ENCODE measurements at regions not wholly inside any gene's neighbourhood (a gene's known extent, or its start where the extent isn't known, plus 50 kb on each side); places are given as distances from the start of the nearest gene placed in this dataset.

GRCh38 chr5:29061381-29061780 is 2023.0 kb upstream of the CDH9 start:
- no peaks in the 10 kb centered on the region for H3K9me3 ChIP-seq (replicated peaks; ENCODE audit: control insufficient read depth, insufficient read depth, low read length)
- ChIA-PET CTCF (no interaction called here), POLR2A (no interaction called here)
- H3K9me1 ChIP-seq (replicated peaks; ENCODE audit: control insufficient read depth, extremely low read depth, insufficient read depth, low read length), result no peaks in the 10 kb centered on the region
- FAIRE-seq (no peak), DNase-seq (ENCODE audit: low read depth, low spot score) (no peak)
- no peaks in the 10 kb centered on the region for H3K79me2 ChIP-seq (ENCODE audit: control insufficient read depth, insufficient read depth, low read length)
- H3K4me1 ChIP-seq (ENCODE audit: control insufficient read depth, extremely low read depth, insufficient read depth, low read length), result no peaks in the 10 kb centered on the region
- no peaks in the 10 kb centered on the region for H4K20me1 ChIP-seq (replicated peaks; ENCODE audit: control insufficient read depth, extremely low read depth, insufficient read depth, low read length)
- dilution Hi-C loops (cut with MboI; ENCODE audit: extremely low pct_ligation_motif_present, low sequenced_read_pairs), result no loop called here
- TF ChIP-seq MYC (IDR thresholded peaks at IDR 0.05; ENCODE audit: low read depth, low read length) (no peak), POLR2AphosphoS5 (IDR thresholded peaks at IDR 0.05; ENCODE audit: insufficient read depth, low read depth, low read length) (no peak), POLR2A (IDR thresholded peaks at IDR 0.05; ENCODE audit: low read depth, low read length) (no peak), EZH2 (IDR thresholded peaks at IDR 0.05; ENCODE audit: borderline replicate concordance, low read depth, low read length, severe bottlenecking) (no peak), CTCF (IDR thresholded peaks at IDR 0.05; ENCODE audit: extremely low read depth in 1 of 2, insufficient read depth in 1 of 2, low read depth in 1 of 2, low read length in 2 of 2) (no peak), JUN (IDR thresholded peaks at IDR 0.05; ENCODE audit: borderline replicate concordance, insufficient read depth, insufficient read length, low read depth) (no peak), GATA2 (IDR thresholded peaks at IDR 0.05; ENCODE audit: insufficient read depth, insufficient read length, low read depth, low read length) (no peak), FOS (IDR thresholded peaks at IDR 0.05; ENCODE audit: borderline replicate concordance, insufficient read depth, low read length) (no peak)
- TF ChIP-seq, protein P1, sequence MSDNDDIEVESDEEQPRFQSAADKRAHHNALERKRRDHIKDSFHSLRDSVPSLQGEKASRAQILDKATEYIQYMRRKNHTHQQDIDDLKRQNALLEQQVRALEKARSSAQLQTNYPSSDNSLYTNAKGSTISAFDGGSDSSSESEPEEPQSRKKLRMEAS (IDR thresholded peaks at IDR 0.05; ENCODE audit: insufficient read depth, insufficient read length), result no peak
- no peaks in the 10 kb centered on the region for H3K36me3 ChIP-seq (ENCODE audit: control insufficient read depth in 2 of 2, extremely low read depth in 1 of 2, insufficient read depth in 2 of 2, low read length in 2 of 2)
- H3K27ac ChIP-seq (ENCODE audit: insufficient read depth, low read depth, low read length), result no peak overlapping the region
- no peak overlapping the region for H3K9ac ChIP-seq (replicated peaks; ENCODE audit: extremely low read depth, insufficient read depth, low read length)
- no peak overlapping the region for H3K4me2 ChIP-seq (ENCODE audit: insufficient read depth, low read length)
- no peak overlapping the region for H2AFZ ChIP-seq (ENCODE audit: low read depth, low read length)
- BruUV-seq (replicated peaks), result no TSS peak
- H3K4me3 ChIP-seq (replicated peaks in 1 of 3; ENCODE audit: insufficient read depth in 1 of 3, low read depth in 1 of 3, low read length in 3 of 3), result no peak overlapping the region
- H3K27me3 ChIP-seq (ENCODE audit: control insufficient read depth in 2 of 2, insufficient read depth in 2 of 2, low read length in 2 of 2), result no peaks in the 10 kb centered on the region
- intact Hi-C loops (cut with micrococcal nuclease), result no loop called here

All from endothelial cell of umbilical vein (primary cell).